ENCODE measurements at regions not wholly inside any gene's neighbourhood (a gene's known extent, or its start where the extent isn't known, plus 50 kb on each side); places are given as distances from the start of the nearest gene placed in this dataset.

GRCh38 chr2:195521589-195521988 lies 135.4 kb upstream of the SLC39A10 start:
- TF ChIP-seq CTCF (IDR thresholded peaks at IDR 0.05): no peak
- no peak overlapping the region for H3K4me3 ChIP-seq (replicated peaks in 1 of 3; ENCODE audit: low read depth in 2 of 3, low read length in 3 of 3)
- no peak overlapping the region for H3K9ac ChIP-seq (ENCODE audit: insufficient read depth, low read length, poor library complexity, severe bottlenecking)
- no peaks in the 10 kb centered on the region for H3K79me2 ChIP-seq (ENCODE audit: insufficient read depth, low read length)
- WGBS (ENCODE audit: insufficient coverage): no CpG with 5 or more reads among the region's 3 CpGs
- no peaks in the 10 kb centered on the region for H4K20me1 ChIP-seq (ENCODE audit: insufficient read depth, low read length)
- H3K36me3 Mint-ChIP-seq: no peaks in the 10 kb centered on the region
- H3K9me3 Mint-ChIP-seq: peaks cover 2 to 8% (median 3%) of the 10 kb centered on the region in 7 donors
- no peak overlapping the region for H3K4me2 ChIP-seq (replicated peaks; ENCODE audit: extremely low read depth, low read length, poor library complexity, severe bottlenecking)
- DNase-seq: no peak
- no peak overlapping the region for H2AFZ ChIP-seq (ENCODE audit: insufficient read depth, low read depth, low read length, poor library complexity, severe bottlenecking)
- H3K9me3 ChIP-seq (replicated peaks in 1 of 2; ENCODE audit: control insufficient read depth in 1 of 2, insufficient read depth in 1 of 2, low read length in 2 of 2): no peaks in the 10 kb centered on the region
- H3K4me3 Mint-ChIP-seq: no peak overlapping the region
- H3K4me1 Mint-ChIP-seq: peaks cover 1% of the 10 kb centered on the region
- intact Hi-C loops (cut with micrococcal nuclease): no loop called here
- H3K27me3 Mint-ChIP-seq (ENCODE audit: low read depth in 3 of 3): peaks cover 0 to 3% (median 2%) of the 10 kb centered on the region in 3 donors
- no peaks in the 10 kb centered on the region for H3K36me3 ChIP-seq (replicated peaks in 1 of 2; ENCODE audit: control insufficient read depth in 1 of 2, insufficient read depth in 2 of 2, low read length in 2 of 2)
- H3K27me3 ChIP-seq (ENCODE audit: control insufficient read depth in 2 of 2, insufficient read depth in 2 of 2, low read length in 2 of 2): no peaks in the 10 kb centered on the region
- H3K4me1 ChIP-seq (ENCODE audit: control insufficient read depth in 1 of 2, insufficient read depth in 2 of 2, low read length in 2 of 2): no peaks in the 10 kb centered on the region
- no peak overlapping the region for H3K27ac ChIP-seq (ENCODE audit: low read depth in 1 of 2, low read length in 2 of 2)
- no peak overlapping the region for H3K27ac Mint-ChIP-seq

GRCh38 chr2:195520671-195521155 lies 136.3 kb upstream of the SLC39A10 start:
- no peaks in the 10 kb centered on the region for H3K36me3 Mint-ChIP-seq
- Histone ChIP-seq H3K9me3 (replicated peaks in 1 of 2; ENCODE audit: control insufficient read depth in 1 of 2, insufficient read depth in 1 of 2, low read length in 2 of 2) (peaks cover 0 to 2% of the 10 kb centered on the region in 2 donors), H3K9ac (ENCODE audit: insufficient read depth, low read length, poor library complexity, severe bottlenecking) (no peak overlapping the region), H2AFZ (ENCODE audit: insufficient read depth, low read depth, low read length, poor library complexity, severe bottlenecking) (no peak overlapping the region), H3K4me2 (replicated peaks; ENCODE audit: extremely low read depth, low read length, poor library complexity, severe bottlenecking) (no peak overlapping the region), H3K4me3 (replicated peaks in 1 of 3; ENCODE audit: low read depth in 2 of 3, low read length in 3 of 3) (no peak overlapping the region), H3K27ac (ENCODE audit: low read depth in 1 of 2, low read length in 2 of 2) (no peak overlapping the region), H3K27me3 (ENCODE audit: control insufficient read depth in 2 of 2, insufficient read depth in 2 of 2, low read length in 2 of 2) (no peaks in the 10 kb centered on the region), H3K79me2 (ENCODE audit: insufficient read depth, low read length) (no peaks in the 10 kb centered on the region), H4K20me1 (ENCODE audit: insufficient read depth, low read length) (no peaks in the 10 kb centered on the region), H3K36me3 (replicated peaks in 1 of 2; ENCODE audit: control insufficient read depth in 1 of 2, insufficient read depth in 2 of 2, low read length in 2 of 2) (no peaks in the 10 kb centered on the region), H3K4me1 (ENCODE audit: control insufficient read depth in 1 of 2, insufficient read depth in 2 of 2, low read length in 2 of 2) (no peaks in the 10 kb centered on the region)
- TF ChIP-seq CTCF (IDR thresholded peaks at IDR 0.05): no peak
- no peak overlapping the region for H3K4me3 Mint-ChIP-seq
- H3K4me1 Mint-ChIP-seq: peaks cover 3% of the 10 kb centered on the region
- DNase-seq: no peak
- H3K27me3 Mint-ChIP-seq (ENCODE audit: low read depth in 3 of 3): peaks cover 0 to 4% (median 3%) of the 10 kb centered on the region in 3 donors
- intact Hi-C loops (cut with micrococcal nuclease): no loop called here
- H3K9me3 Mint-ChIP-seq: peaks cover under 1 to 9% (median 6%) of the 10 kb centered on the region in 7 donors
- H3K27ac Mint-ChIP-seq: no peak overlapping the region
- 93% methylated on average over 5 of the region's 5 CpGs for WGBS (ENCODE audit: insufficient coverage)

Measured in CD14-positive monocyte (primary cell).